DND-41 (cell line): ENCODE measurements at regions not wholly inside any gene's neighbourhood (a gene's known extent, or its start where the extent isn't known, plus 50 kb on each side); places are given as distances from the start of the nearest gene placed in this dataset.

Source experiments
- ATAC-seq: fragments of 200-7000 bp; cut with Tn5 transposase; 3 replicates; pipeline ENCODE4 v1.9.1; 2021; ENCODE audit warnings: low read depth; ENCODE audit not compliant: insufficient read depth
- DNase-seq: peaks from one replicate; pipeline ENCODE4 v3.0.0-alpha.2; 2020
- H2AFZ ChIP-seq: 2 replicates; pipeline ENCODE4 v1.6.0; 2012; ENCODE audit warnings: low read depth, low read length
- H3K27ac ChIP-seq: 2 replicates; pipeline ENCODE4 v1.5.1; 2012; ENCODE audit warnings: low read length, inconsistent platforms
- H3K27me3 ChIP-seq: fragments of 200-600 bp; sonication (generic); 2 replicates; pipeline ENCODE4 v1.6.0; 2012; ENCODE audit warnings: low read length, mild to moderate bottlenecking, inconsistent platforms; ENCODE audit not compliant: insufficient read depth, poor library complexity
- H3K36me3 ChIP-seq: 2 replicates; pipeline ENCODE4 v1.5.1; 2012; ENCODE audit warnings: low read length, inconsistent platforms; ENCODE audit not compliant: insufficient read depth
- H3K4me1 ChIP-seq: 2 replicates; pipeline ENCODE4 v1.5.1; 2012; ENCODE audit warnings: mild to moderate bottlenecking, low read length; ENCODE audit not compliant: insufficient read depth
- H3K4me2 ChIP-seq: 2 replicates; pipeline ENCODE4 v1.6.0; 2012; ENCODE audit warnings: mild to moderate bottlenecking, moderate library complexity, low read length, inconsistent platforms; ENCODE audit not compliant: insufficient read depth
- H3K4me3 ChIP-seq, 2 experiments: fragments of 200-600 bp in 1 of 2; shearing (Covaris generic) in 1 of 2; 2 replicates each; pipeline ENCODE4 v1.5.1; 2012 to 2016; ENCODE audit warnings: inconsistent platforms in 2 of 2, low read length in 2 of 2, mild to moderate bottlenecking in 2 of 2, low read depth in 1 of 2, moderate library complexity in 1 of 2
- H3K79me2 ChIP-seq: 2 replicates; pipeline ENCODE4 v1.6.0; 2012; ENCODE audit warnings: low read length, inconsistent platforms; ENCODE audit not compliant: insufficient read depth
- H3K9ac ChIP-seq: 2 replicates; pipeline ENCODE4 v1.6.0; 2012; ENCODE audit warnings: low read depth, mild to moderate bottlenecking, inconsistent platforms, low read length, moderate library complexity
- H3K9me3 ChIP-seq: 2 replicates; pipeline ENCODE4 v1.5.1; 2012; ENCODE audit warnings: low read length, moderate library complexity, mild to moderate bottlenecking, inconsistent platforms; ENCODE audit not compliant: insufficient read depth, severe bottlenecking
- H4K20me1 ChIP-seq: 2 replicates; pipeline ENCODE4 v1.6.0; 2012; ENCODE audit warnings: low read length; ENCODE audit not compliant: insufficient read depth
- CTCF ChIP-seq: IDR thresholded peaks from 2 replicates; pipeline ENCODE4 v1.5.1; 2012; ENCODE audit warnings: borderline replicate concordance, low read length, moderate library complexity, mild to moderate bottlenecking; ENCODE audit not compliant: poor library complexity, severe bottlenecking; ENCODE audit errors: extremely low read depth
- EZH2 ChIP-seq: IDR thresholded peaks from 3 replicates; pipeline ENCODE4 v1.6.1; 2012; ENCODE audit warnings: borderline replicate concordance, low read depth, mild to moderate bottlenecking, moderate library complexity, low read length, inconsistent platforms; ENCODE audit not compliant: severe bottlenecking

GRCh38 chr10:62511656-62512055 lies 137.5 kb downstream of the ZNF365 start:
- no peak overlapping the region for H2AFZ ChIP-seq
- H3K4me3 ChIP-seq, result no peak overlapping the region
- H3K27me3 ChIP-seq, result no peaks in the 10 kb centered on the region
- H3K4me2 ChIP-seq, result no peak overlapping the region
- ATAC-seq (no peak), DNase-seq (no peak)
- H3K36me3 ChIP-seq, result no peaks in the 10 kb centered on the region
- H3K4me1 ChIP-seq, result no peaks in the 10 kb centered on the region
- no peak overlapping the region for H3K27ac ChIP-seq
- no peaks in the 10 kb centered on the region for H3K9me3 ChIP-seq
- no peaks in the 10 kb centered on the region for H4K20me1 ChIP-seq
- no peak for TF ChIP-seq CTCF
- no peak for TF ChIP-seq EZH2
- no peaks in the 10 kb centered on the region for H3K79me2 ChIP-seq
- H3K9ac ChIP-seq, result no peak overlapping the region

- Histone ChIP-seq H3K27ac (no peak overlapping the region), H3K36me3 (no peaks in the 10 kb centered on the region), H4K20me1 (no peaks in the 10 kb centered on the region), H3K4me1 (no peaks in the 10 kb centered on the region), H3K79me2 (no peaks in the 10 kb centered on the region), H3K9me3 (no peaks in the 10 kb centered on the region), H2AFZ (no peak overlapping the region), H3K4me3 (no peak overlapping the region), H3K27me3 (no peaks in the 10 kb centered on the region), H3K9ac (no peak overlapping the region), H3K4me2 (no peak overlapping the region)
- DNase-seq (no peak), ATAC-seq (no peak)
- TF ChIP-seq CTCF, result no peak
- TF ChIP-seq EZH2, result no peak
Observed at GRCh38 chr10:62512732-62513475, 138.7 kb downstream of the ZNF365 start.

- Histone ChIP-seq H3K9ac (no peak overlapping the region), H3K9me3 (no peaks in the 10 kb centered on the region), H3K4me2 (no peak overlapping the region), H3K4me3 (no peak overlapping the region), H2AFZ (no peak overlapping the region), H4K20me1 (no peaks in the 10 kb centered on the region), H3K27me3 (no peaks in the 10 kb centered on the region), H3K36me3 (no peaks in the 10 kb centered on the region), H3K27ac (no peak overlapping the region), H3K79me2 (no peaks in the 10 kb centered on the region), H3K4me1 (no peaks in the 10 kb centered on the region)
- ATAC-seq (no peak), DNase-seq (no peak)
- TF ChIP-seq CTCF (no peak), EZH2 (no peak)
Observed at GRCh38 chr10:62514079-62514693, 140.0 kb downstream of the ZNF365 start.
